Activated gamma-delta T cell treated with anti-CD3 and anti-CD28 coated beads, Interleukin-2, amount 50 U/mL, for 16 hours (primary cell): ENCODE measurements at regions not wholly inside any gene's neighbourhood (a gene's known extent, or its start where the extent isn't known, plus 50 kb on each side); places are given as distances from the start of the nearest gene placed in this dataset.
"Not testable (repeated sequence)": the region's sequence is repeated elsewhere in the genome, so short reads cannot be mapped to it uniquely, and the experiment has no call there.

Source experiments
- DNase-seq: peaks from one replicate; pipeline ENCODE4 v3.0.0-alpha.2; 2020; ENCODE audit warnings: low read depth

GRCh38 chr3:187536185-187536584 is 134.0 kb downstream of the SST start:
- DNase-seq, result no peak

GRCh38 chr3:187533797-187534196 is 136.4 kb downstream of the SST start:
- no peak for DNase-seq

GRCh38 chr3:187531831-187532230 is 138.4 kb downstream of the SST start:
- no peak for DNase-seq

- DNase-seq, result no peak
Observed at GRCh38 chr3:187522890-187523289, 147.3 kb downstream of the SST start.

- DNase-seq, result no peak
Observed at GRCh38 chr3:187522293-187522692, 147.9 kb downstream of the SST start.

- no peak for DNase-seq
Observed at GRCh38 chr3:187521546-187521945, 148.6 kb downstream of the SST start.

- DNase-seq, result no peak
Observed at GRCh38 chr3:187520027-187520945, 149.9 kb downstream of the SST start.

- DNase-seq, result no peak
Observed at GRCh38 chr3:187519428-187519890, 150.7 kb downstream of the SST start.

GRCh38 chr3:187518616-187519015 is 150.4 kb downstream of the RTP4 start:
- no peak for DNase-seq

GRCh38 chr3:187518207-187518606 is 150.0 kb downstream of the RTP4 start:
- no peak for DNase-seq

GRCh38 chr3:187516446-187517185 is 148.4 kb downstream of the RTP4 start:
- no peak for DNase-seq

GRCh38 chr3:187507905-187508304 is 139.7 kb downstream of the RTP4 start:
- no peak for DNase-seq

GRCh38 chr3:187507266-187507665 is 139.1 kb downstream of the RTP4 start:
- no peak for DNase-seq

GRCh38 chr3:187504435-187504834 is 136.2 kb downstream of the RTP4 start:
- DNase-seq, result no peak

GRCh38 chr3:187498211-187498724 is 130.1 kb downstream of the RTP4 start:
- DNase-seq, result no peak

- no peak for DNase-seq
Observed at GRCh38 chr3:187497052-187497451, 128.9 kb downstream of the RTP4 start.

GRCh38 chr3:187494056-187494455 is 125.9 kb downstream of the RTP4 start:
- DNase-seq, result not testable (repeated sequence)

- no peak for DNase-seq
Observed at GRCh38 chr3:187491371-187491770, 123.2 kb downstream of the RTP4 start.

GRCh38 chr3:187490366-187490765 is 122.2 kb downstream of the RTP4 start:
- no peak for DNase-seq

GRCh38 chr3:187484547-187485295 is 116.5 kb downstream of the RTP4 start:
- DNase-seq, result no peak

GRCh38 chr3:187481426-187481825 is 113.2 kb downstream of the RTP4 start:
- no peak for DNase-seq

GRCh38 chr3:187475613-187476012 is 107.4 kb downstream of the RTP4 start:
- not testable (repeated sequence) for DNase-seq
